ENCODE measurements at regions not wholly inside any gene's neighbourhood (a gene's known extent, or its start where the extent isn't known, plus 50 kb on each side); places are given as distances from the start of the nearest gene placed in this dataset.

DNA sequence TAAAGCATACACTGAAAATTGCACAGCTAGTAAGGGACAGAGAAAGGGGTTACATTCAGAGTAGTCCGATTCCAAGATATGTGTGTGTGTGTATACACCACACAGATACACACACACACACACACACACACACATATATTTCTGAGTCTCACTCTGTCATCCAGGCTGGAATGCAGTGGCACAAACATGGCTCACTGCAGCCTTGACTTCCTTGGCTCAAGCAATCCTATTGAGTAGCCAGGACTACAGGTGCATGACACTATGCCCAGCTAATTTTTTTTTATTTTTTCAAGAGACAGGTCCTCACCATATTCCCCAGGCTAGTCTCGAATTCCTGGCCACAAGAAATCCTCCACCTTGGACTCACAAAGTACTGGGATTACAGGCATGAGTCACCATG is 68.1 kb upstream of the ITPRID2 start:
- in situ Hi-C loops (cut with HindIII; ENCODE audit: low sequenced_read_pairs): no loop called here

DNA sequence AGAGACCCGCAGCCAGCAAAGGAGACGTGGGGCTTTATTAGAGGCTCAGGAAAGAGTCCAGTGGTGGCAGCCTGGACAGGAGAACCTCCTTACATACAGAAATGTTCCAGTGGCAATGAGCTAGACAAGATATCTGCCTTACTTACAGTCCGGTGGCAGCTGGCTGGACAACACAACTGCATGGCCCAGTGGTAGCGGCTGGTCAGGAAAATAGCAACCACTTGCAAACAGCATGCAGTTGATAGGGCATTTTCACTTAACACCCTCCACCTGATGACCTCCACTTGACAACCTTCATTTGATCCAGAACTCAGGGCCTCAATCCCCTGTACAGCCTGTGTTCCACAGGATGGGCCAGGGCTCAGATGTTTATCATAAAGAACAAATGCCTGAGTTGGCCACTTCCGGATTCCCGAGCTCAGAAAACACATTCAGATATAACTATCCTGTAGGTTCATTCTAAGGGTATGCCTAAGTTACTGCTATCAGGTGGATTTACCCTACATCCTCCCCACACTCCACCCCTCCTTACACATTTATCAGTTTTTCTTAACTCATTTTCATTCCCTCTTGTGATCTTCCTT is 63.3 kb upstream of the ITPRID2 start:
- in situ Hi-C loops (cut with HindIII; ENCODE audit: low sequenced_read_pairs): no loop called here

DNA sequence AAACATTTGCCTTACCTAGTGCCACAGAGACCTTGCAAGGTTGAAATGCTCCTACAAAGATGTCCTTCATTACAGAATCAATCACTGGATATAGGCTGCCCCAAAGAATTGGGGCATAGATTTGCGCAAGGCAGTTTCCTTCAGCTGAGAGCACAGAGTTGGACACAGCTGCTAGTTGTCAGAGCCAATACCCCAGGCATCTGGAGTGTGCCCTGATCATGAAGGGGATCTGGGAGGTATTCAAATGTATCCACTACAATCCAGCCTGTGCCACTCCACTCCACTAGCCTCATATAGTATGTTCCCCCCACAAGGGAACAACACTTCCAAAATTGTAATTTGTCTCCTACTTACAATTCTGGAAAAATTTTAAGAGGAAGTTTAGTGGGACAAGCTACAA is 62.3 kb upstream of the ITPRID2 start:
- in situ Hi-C loops (cut with HindIII; ENCODE audit: low sequenced_read_pairs): no loop called here

DNA sequence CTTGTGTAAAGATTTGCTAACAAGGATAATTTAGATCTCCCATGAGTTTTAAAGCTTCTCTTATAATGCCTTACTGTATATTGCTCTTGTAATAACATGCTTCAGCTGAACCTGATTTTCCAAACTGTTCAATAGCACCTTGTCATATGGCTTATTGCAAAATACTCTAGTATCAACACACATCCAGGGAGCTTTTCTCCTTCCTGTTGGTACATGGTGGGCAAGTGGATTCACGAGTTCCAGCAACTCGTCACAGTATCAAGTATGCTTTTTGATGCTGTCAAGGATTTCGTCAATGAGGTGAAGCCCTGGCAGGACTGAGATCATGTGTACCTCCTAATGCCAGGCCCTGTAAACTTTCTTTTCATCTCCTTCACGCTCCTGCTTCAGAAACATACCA is 59.5 kb upstream of the ITPRID2 start:
- in situ Hi-C loops (cut with HindIII; ENCODE audit: low sequenced_read_pairs): no loop called here

DNA sequence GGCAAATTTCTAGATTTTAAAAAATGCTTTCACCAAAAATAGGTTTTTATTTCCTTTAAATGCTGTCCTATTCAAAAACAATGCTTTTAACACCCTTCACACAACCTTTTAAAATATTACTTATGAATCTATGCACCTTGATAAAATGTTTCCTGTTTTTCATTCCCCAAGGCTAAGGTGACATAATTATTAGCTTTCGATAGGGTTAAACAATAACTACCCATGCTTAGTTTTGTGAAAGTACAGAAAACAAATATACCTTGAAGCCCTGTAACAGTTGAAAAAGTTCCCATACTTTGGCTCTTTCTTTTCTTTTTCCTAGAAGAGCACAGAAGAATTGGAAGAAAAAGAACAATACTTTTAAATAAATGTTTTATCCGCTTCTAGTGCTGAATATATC is 54.9 kb upstream of the ITPRID2 start:
- in situ Hi-C loops (cut with HindIII; ENCODE audit: low sequenced_read_pairs): no loop called here

DNA sequence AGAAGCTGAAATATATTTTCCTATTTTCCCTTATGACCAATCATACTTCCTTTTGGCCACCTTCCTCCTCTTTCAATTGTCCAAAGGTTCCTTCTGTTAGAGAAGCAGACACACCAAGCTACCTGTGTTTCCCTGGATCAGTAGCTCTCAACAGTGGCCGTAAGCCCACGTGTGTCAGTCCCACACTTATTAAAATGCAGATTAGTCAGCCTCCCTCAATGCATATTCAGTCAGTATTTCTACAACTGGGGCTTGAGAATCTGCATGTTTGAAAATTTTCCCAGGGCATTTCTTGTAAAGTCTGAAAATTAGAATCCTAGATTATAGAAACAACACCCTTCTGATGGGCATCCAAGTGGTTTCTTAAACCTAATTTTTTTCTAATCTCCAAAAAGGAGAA is 54.0 kb upstream of the ITPRID2 start:
- in situ Hi-C loops (cut with HindIII; ENCODE audit: low sequenced_read_pairs): no loop called here

DNA sequence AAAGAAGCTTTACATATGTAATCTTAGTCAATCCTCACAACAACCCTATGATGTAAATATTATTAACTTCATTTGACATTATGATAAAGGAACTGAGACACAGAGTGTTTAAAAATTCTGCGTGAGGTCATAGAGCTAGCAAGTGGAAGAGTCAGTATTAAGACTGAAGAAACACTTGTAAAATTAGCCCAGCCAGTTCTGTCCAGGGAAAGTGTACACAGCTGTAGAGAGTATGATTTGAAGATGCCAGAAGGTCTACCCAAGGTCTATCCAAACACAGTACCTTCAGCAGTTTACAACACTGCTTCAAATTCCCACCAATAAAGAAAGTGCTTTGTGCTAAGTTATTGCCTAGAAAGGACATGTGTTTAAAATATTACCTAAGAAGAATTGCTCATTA is 51.7 kb upstream of the ITPRID2 start:
- in situ Hi-C loops (cut with HindIII; ENCODE audit: low sequenced_read_pairs): no loop called here

DNA sequence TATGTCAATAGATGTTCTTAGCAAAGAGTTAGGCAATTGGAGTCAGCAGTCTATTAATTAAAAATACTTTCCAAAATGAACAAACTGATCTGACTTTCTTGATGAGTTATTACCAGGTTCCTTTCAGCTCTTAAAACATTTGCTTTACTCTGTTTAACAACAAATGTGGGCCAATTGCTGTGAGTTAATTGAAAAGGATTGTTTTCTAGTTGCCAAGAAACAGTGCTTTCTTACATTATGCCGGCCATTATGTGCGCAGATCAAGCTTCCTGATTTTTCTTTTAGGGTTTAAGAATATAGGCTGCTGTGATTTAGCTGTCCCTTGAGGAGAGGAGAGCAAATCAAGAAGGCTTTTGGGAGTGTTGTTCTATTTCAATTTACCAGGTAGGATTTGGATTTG is 50.5 kb upstream of the ITPRID2 start:
- in situ Hi-C loops (cut with HindIII; ENCODE audit: low sequenced_read_pairs): no loop called here

All from DLD1 (cell line).